CD4-positive, alpha-beta T cell (primary cell): ENCODE measurements at regions not wholly inside any gene's neighbourhood (a gene's known extent, or its start where the extent isn't known, plus 50 kb on each side); places are given as distances from the start of the nearest gene placed in this dataset.

Experiments used
- ATAC-seq: fragments of 200-7000 bp; cut with Tn5 transposase; one replicate; pipeline ENCODE4 v1.10.0; 2022; ENCODE audit warnings: mild to moderate bottlenecking; ENCODE audit not compliant: poor library complexity
- CTCF ChIA-PET: fragments of 350-600 bp; sonication (Branson Sonifier 250); formaldehyde crosslinking; loops from one replicate; lab custom pipeline; 2021; ENCODE audit warnings: antibody characterized with exemption, inconsistent platforms; lab: Charles Lee
- POLR2A ChIA-PET: fragments of 350-600 bp; sonication (Branson Sonifier 250); formaldehyde crosslinking; loops from one replicate; lab custom pipeline; 2021; ENCODE audit warnings: antibody characterized with exemption, inconsistent platforms; lab: Charles Lee
- DNase-seq, 14 experiments: peaks; one replicate each; pipeline ENCODE4 v3.0.0-alpha.2; 2013 to 2020; ENCODE audit warnings: mixed read lengths in 2 of 14
- H3K27ac ChIP-seq, 2 donors: one replicate each; pipeline versions ENCODE4 v1.5.1 to v1.7.0; 2013; ENCODE audit warnings: low read length in 2 of 2, low read depth in 1 of 2, mild to moderate bottlenecking in 1 of 2
- H3K27me3 ChIP-seq, 2 experiments: 1 replicate in 1 of 2; 2 replicates in 1 of 2; pipeline versions ENCODE4 v1.6.1 to v1.7.0; 2013; ENCODE audit warnings: low read length in 2 of 2, control low read depth in 1 of 2, mild to moderate bottlenecking in 1 of 2, moderate library complexity in 1 of 2; ENCODE audit not compliant: insufficient read depth in 2 of 2, control insufficient read depth in 1 of 2
- H3K36me3 ChIP-seq: one replicate; pipeline ENCODE4 v1.6.1; 2013; ENCODE audit warnings: low read length, control low read depth; ENCODE audit not compliant: insufficient read depth
- H3K4me1 ChIP-seq: one replicate; pipeline ENCODE4 v1.6.1; 2013; ENCODE audit warnings: low read length, control low read depth; ENCODE audit not compliant: insufficient read depth
- H3K4me3 ChIP-seq: one replicate; pipeline ENCODE4 v1.5.1; 2013; ENCODE audit warnings: mild to moderate bottlenecking, low read length, moderate library complexity
- H3K9me3 ChIP-seq, 2 experiments: 1 replicate in 1 of 2; 2 replicates in 1 of 2; pipeline versions ENCODE4 v1.6.1 to v1.7.0; 2013; ENCODE audit warnings: low read length in 2 of 2, mild to moderate bottlenecking in 2 of 2, control low read depth in 1 of 2, moderate library complexity in 1 of 2; ENCODE audit not compliant: control insufficient read depth in 1 of 2, insufficient read depth in 1 of 2
- H3K27ac Mint-ChIP-seq: one replicate; pipeline ENCODE4 v1.8.0; 2020; ENCODE audit warnings: mixed read lengths
- H3K27me3 Mint-ChIP-seq: one replicate; pipeline ENCODE4 v1.8.0; 2021; ENCODE audit warnings: mixed read lengths
- H3K36me3 Mint-ChIP-seq: one replicate; pipeline ENCODE4 v1.8.0; 2021; ENCODE audit warnings: low read depth, mixed read lengths
- H3K4me1 Mint-ChIP-seq: one replicate; pipeline ENCODE4 v1.8.0; 2021; ENCODE audit warnings: low read depth, mixed read lengths
- H3K4me3 Mint-ChIP-seq: one replicate; pipeline ENCODE4 v1.8.0; 2020; ENCODE audit warnings: mild to moderate bottlenecking, mixed read lengths
- H3K9me3 Mint-ChIP-seq: one replicate; pipeline ENCODE4 v1.8.0; 2020; ENCODE audit warnings: mixed read lengths
- CTCF ChIP-seq: fragments of 200-600 bp; IDR thresholded peaks from one replicate; pipeline ENCODE4 v1.8.0; 2022; ENCODE audit warnings: antibody characterized with exemption, mild to moderate bottlenecking
- intact Hi-C, 2 experiments: fragments of 100-400 bp; cut with DNase I in 1 of 2; cut with micrococcal nuclease in 1 of 2; formaldehyde crosslinking; loops; one replicate each; pipeline versions ENCODE4 v1.15.1 to v1.9.0; 2023 to 2025; cut with DNase I, micrococcal nuclease

GRCh38 chr6:28658475-28659249 is 133.0 kb downstream of the GPX5 start:
- Histone ChIP-seq H3K9me3 (peaks cover 0 to 11% of the 10 kb centered on the region in 2 experiments), H3K27ac (no peak overlapping the region), H3K27me3 (peaks cover 42 to 65% of the 10 kb centered on the region in 2 experiments), H3K36me3 (no peaks in the 10 kb centered on the region), H3K4me1 (peaks cover 11% of the 10 kb centered on the region), H3K4me3 (peak overlapping the region; percentile 8)
- no peak for TF ChIP-seq CTCF
- CTCF ChIA-PET = no interaction called here
- H3K36me3 Mint-ChIP-seq = peaks cover 15% of the 10 kb centered on the region
- ATAC-seq (no peak), DNase-seq (no peak)
- intact Hi-C loops = loop anchor here in 1 of 2 experiments (5.0 kb wide), 1 partner anchor 116 kb away; no protein-coding TSS in a partner anchor
- H3K4me3 Mint-ChIP-seq = peak overlapping the region; percentile 93
- POLR2A ChIA-PET = interaction anchor here (0.7 to 1.7 kb wide), 2 partner anchors 9 to 388 kb away, joined by 3 to 5 read pairs; no protein-coding TSS in a partner anchor
- peaks cover 28% of the 10 kb centered on the region for H3K4me1 Mint-ChIP-seq
- H3K27ac Mint-ChIP-seq = peak overlapping the region; percentile 86
- peaks cover 3% of the 10 kb centered on the region for H3K9me3 Mint-ChIP-seq
- peaks cover 77% of the 10 kb centered on the region for H3K27me3 Mint-ChIP-seq

GRCh38 chr6:28659250-28659566 is 133.5 kb downstream of the GPX5 start:
- intact Hi-C loops = loop anchor here in 1 of 2 experiments (5.0 kb wide), 1 partner anchor 117 kb away; no protein-coding TSS in a partner anchor
- no peaks in the 10 kb centered on the region for H3K36me3 ChIP-seq
- H3K4me1 ChIP-seq = peaks cover 11% of the 10 kb centered on the region
- POLR2A ChIA-PET = interaction anchor here (1.7 kb wide), 1 partner anchor 10 kb away, joined by 5 read pairs; no protein-coding TSS in a partner anchor
- H3K9me3 ChIP-seq = peaks cover 0 to 13% of the 10 kb centered on the region in 2 experiments
- Mint-ChIP-seq H3K36me3 (peaks cover 15% of the 10 kb centered on the region), H3K4me1 (peaks cover 28% of the 10 kb centered on the region), H3K4me3 (peak overlapping the region; percentile 93), H3K27ac (no peak overlapping the region), H3K27me3 (peaks cover 72% of the 10 kb centered on the region), H3K9me3 (peaks cover 3% of the 10 kb centered on the region)
- H3K27ac ChIP-seq = no peak overlapping the region
- CTCF ChIA-PET = no interaction called here
- H3K27me3 ChIP-seq = peaks cover 39 to 66% of the 10 kb centered on the region in 2 experiments
- DNase-seq (no peak), ATAC-seq (no peak)
- no peak for TF ChIP-seq CTCF
- no peak overlapping the region for H3K4me3 ChIP-seq

- ChIA-PET POLR2A (no interaction called here), CTCF (no interaction called here)
- peaks cover 15% of the 10 kb centered on the region for H3K36me3 Mint-ChIP-seq
- no peak overlapping the region for H3K27ac Mint-ChIP-seq
- no peak overlapping the region for H3K27ac ChIP-seq
- peaks cover 73% of the 10 kb centered on the region for H3K27me3 Mint-ChIP-seq
- ATAC-seq (no peak), DNase-seq (no peak)
- H3K36me3 ChIP-seq = no peaks in the 10 kb centered on the region
- intact Hi-C loops = no loop called here
- peaks cover 11% of the 10 kb centered on the region for H3K4me1 ChIP-seq
- H3K4me1 Mint-ChIP-seq = peaks cover 27% of the 10 kb centered on the region
- peaks cover 36 to 60% of the 10 kb centered on the region in 2 experiments for H3K27me3 ChIP-seq
- peaks cover 0 to 15% of the 10 kb centered on the region in 2 experiments for H3K9me3 ChIP-seq
- H3K4me3 Mint-ChIP-seq = no peak overlapping the region
- no peak for TF ChIP-seq CTCF
- H3K9me3 Mint-ChIP-seq = peaks cover 3% of the 10 kb centered on the region
- H3K4me3 ChIP-seq = no peak overlapping the region
Observed at GRCh38 chr6:28661097-28661713, 135.5 kb downstream of the GPX5 start.
